ENCODE measurements at regions not wholly inside any gene's neighbourhood (a gene's known extent, or its start where the extent isn't known, plus 50 kb on each side); places are given as distances from the start of the nearest gene placed in this dataset.

DNA sequence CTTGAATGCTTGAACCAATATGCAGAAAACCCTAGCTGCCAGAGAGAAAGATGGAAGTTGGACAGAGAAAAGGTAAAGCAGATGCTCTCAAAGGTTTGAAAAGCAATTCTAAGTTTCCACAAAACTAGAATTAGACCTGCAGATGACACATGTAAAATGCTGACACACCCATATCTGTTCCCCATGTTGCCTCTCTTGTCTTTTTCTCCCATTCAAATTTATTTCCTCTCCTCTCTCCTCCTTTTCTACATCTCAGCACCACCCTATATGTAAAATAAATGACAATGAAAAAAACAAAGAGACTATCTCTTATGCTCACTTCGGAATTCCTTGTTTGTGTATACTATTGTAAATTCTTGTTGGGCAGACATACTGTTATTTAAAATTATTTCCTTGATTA is 75.5 kb upstream of the PLEKHA5 start:
- no peak for DNase-seq (ENCODE audit: low read depth)

DNA sequence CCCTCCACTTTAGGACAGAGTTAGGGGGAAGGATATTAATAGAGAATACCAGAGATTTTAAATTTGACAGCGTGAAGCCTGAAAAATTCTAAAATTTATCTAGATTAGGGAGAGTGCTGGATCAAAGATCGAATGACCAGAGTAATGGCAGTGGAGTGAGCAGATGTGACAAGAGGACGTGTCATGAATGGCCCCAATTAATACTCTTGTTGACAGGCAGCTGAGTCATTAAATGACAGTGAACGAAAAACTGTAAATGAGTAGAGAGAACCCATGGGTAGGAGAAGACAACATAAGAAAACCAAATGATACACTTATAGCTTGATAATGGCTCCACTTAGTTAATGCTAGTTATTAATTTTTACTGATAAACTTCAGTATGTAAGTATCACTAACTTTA is 73.9 kb upstream of the PLEKHA5 start:
- DNase-seq (ENCODE audit: low read depth), result no peak

DNA sequence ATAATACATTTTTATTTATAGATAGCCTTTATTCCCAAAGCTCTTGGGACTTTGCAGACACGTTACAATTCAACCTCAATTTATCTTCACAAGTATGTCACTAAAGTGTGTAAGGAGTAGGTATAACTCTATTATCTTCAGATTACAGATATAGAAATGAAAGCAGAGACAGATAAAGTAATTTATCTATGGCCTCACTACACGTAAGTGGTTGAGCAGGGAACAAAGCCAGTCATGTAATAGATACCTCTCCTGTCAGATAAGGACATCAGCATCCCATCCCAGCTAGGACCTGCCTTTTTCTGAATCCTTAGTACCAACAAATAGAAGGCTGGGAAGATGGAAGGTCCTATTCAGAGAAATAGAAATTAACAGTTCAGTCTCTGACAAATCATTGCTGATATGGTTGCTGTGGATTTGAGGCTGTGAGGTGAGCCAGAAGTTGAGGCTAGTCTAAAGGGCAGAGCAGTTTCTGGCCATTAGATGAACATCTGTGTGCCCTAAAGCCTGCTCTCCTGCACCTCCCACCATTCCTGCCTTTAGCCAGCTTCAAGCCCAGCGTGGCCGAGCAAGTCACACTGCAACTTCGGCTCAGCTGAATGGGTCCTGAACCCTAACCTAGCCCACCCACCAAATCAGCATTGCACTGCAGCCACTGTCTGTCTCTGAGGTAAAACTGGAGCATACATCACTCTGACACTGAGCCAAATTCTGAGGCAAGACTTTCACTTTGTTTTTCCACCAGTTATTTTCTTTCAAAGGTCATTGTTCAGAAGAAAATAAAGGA is 71.1 kb upstream of the PLEKHA5 start:
- no peak for DNase-seq (ENCODE audit: low read depth)

DNA sequence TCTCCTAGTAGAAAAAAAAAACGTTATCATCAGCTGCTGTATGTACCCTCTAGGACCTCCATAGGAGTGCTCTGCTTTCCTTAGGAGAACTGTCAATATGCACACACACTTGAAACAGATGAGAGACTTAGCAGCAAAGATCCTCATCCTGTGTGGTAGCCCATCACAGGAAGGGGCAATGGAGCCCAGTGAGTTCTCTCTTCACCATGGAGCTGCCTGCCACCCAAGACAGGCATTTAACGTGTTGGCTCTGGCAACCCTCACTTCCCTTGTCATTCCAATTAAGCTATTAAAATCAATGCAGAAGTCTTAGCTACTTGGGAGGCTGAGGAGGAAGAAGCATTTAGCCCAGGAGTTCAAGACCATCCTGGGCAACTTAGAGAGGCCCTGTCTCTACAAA is 64.8 kb upstream of the PLEKHA5 start:
- DNase-seq (ENCODE audit: low read depth), result no peak

GRCh38 chr12:19065223-19065622 is 64.3 kb upstream of the PLEKHA5 start:
- DNase-seq (ENCODE audit: low read depth), result no peak

GRCh38 chr12:19065871-19066270 is 63.7 kb upstream of the PLEKHA5 start:
- DNase-seq (ENCODE audit: low read depth), result no peak

- no peak for DNase-seq (ENCODE audit: low read depth)
Observed at GRCh38 chr12:19066475-19067001, 63.0 kb upstream of the PLEKHA5 start.

DNA sequence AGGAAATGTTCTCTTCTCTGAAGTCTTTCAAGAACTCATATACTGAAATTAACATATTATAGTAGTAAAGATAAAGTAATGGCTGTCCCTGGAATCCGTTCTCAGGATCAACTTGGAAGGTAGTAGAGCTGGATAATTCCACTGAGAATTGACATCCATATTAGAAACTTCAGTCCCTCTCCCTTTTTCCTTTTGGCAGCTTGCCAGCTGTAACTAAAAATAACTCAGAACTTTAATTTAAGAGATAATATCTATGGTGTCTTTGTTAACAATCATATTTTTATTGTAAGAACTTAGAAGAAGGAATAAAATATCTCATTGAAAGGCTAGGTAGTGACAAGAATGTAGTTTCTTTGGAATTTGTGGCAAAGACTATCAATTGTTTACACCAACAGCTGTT is 61.4 kb upstream of the PLEKHA5 start:
- DNase-seq (ENCODE audit: low read depth), result no peak

GRCh38 chr12:19070341-19070740 is 59.2 kb upstream of the PLEKHA5 start:
- no peak for DNase-seq (ENCODE audit: low read depth)

DNA sequence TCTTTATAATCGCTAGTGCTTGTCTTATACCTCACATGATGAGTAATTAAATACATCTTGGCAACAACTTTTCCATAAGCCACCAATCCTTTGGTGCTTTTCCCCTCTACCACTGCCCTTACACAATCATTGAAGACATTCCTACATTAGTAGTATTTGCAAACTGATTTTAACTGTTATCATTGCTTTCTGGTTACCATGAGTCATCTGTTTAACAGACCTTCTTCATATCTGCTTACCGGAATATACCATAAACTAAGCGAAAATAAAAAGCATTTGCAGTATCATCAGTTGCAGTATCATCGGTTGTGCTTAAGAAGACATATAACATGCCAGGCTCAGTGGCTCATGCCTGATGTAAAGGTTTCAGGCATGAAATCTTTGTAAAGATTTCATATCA is 54.8 kb upstream of the PLEKHA5 start:
- DNase-seq (ENCODE audit: low read depth), result no peak

DNA sequence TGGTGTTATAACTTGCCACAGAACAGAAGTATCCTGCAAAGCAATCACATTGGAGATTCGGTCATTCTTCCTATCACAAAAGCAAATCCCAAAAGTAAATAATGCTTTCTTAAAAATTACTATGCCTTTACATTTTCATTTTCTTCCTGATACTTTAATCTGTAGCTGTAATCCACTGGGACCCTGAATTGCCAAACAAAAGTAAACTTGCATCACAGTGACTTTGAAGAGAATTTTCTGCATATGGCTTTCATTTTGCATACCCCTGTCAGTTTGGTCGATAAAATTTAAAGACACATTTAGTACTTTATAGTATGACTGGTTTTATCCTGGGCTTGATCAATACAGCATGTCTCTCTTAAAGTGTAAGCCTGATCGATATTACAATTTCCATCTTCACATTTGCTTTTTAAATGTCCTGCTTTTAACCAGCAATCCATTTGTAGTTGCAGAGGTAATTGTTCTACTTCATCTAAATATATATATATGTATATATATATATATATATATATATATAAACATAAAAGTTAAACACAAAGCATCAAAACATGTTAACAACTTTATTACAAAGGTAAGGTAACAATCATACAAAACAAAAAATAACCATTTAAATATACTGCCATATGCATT is 53.7 kb upstream of the PLEKHA5 start:
- DNase-seq (ENCODE audit: low read depth), result no peak

Data from CMK (cell line).